DOHH2 (cell line): ENCODE measurements at regions not wholly inside any gene's neighbourhood (a gene's known extent, or its start where the extent isn't known, plus 50 kb on each side); places are given as distances from the start of the nearest gene placed in this dataset.

Experiments
- H3F3A ChIP-seq: fragments of 200-600 bp; sonication (generic), shearing (Covaris generic); 2 replicates; pipeline ENCODE4 v1.6.0; 2016; ENCODE audit warnings: antibody characterized with exemption, mild to moderate bottlenecking; ENCODE audit not compliant: control insufficient read depth, insufficient read depth
- H3K27ac ChIP-seq: fragments of 200-600 bp; sonication (generic); 2 replicates; pipeline ENCODE4 v1.5.1; 2014; ENCODE audit warnings: low read depth, mild to moderate bottlenecking, low read length, moderate library complexity
- H3K27me3 ChIP-seq: fragments of 200-600 bp; sonication (generic); 2 replicates; pipeline ENCODE4 v1.6.1; 2014; ENCODE audit warnings: mild to moderate bottlenecking, low read length, mixed read lengths; ENCODE audit not compliant: control insufficient read depth
- H3K36me3 ChIP-seq: fragments of 200-600 bp; sonication (generic); 2 replicates; pipeline ENCODE4 v1.6.1; 2014; ENCODE audit warnings: mild to moderate bottlenecking, low read length, moderate library complexity, mixed read lengths; ENCODE audit not compliant: control insufficient read depth
- H3K4me1 ChIP-seq: fragments of 200-600 bp; sonication (generic); 2 replicates; pipeline ENCODE4 v1.6.1; 2014; ENCODE audit warnings: mild to moderate bottlenecking, low read length, mixed read lengths; ENCODE audit not compliant: control insufficient read depth
- H3K4me2 ChIP-seq: fragments of 200-600 bp; sonication (generic); 2 replicates; pipeline ENCODE4 v1.6.0; 2014; ENCODE audit warnings: mild to moderate bottlenecking, low read length, moderate library complexity
- H3K4me3 ChIP-seq: fragments of 200-600 bp; sonication (generic); 2 replicates; pipeline ENCODE4 v1.5.1; 2014; ENCODE audit warnings: mild to moderate bottlenecking, low read length, mixed read lengths
- H3K79me2 ChIP-seq: fragments of 200-600 bp; sonication (generic); 2 replicates; pipeline ENCODE4 v1.6.1; 2014; ENCODE audit warnings: mild to moderate bottlenecking, low read length, mixed read lengths; ENCODE audit not compliant: control insufficient read depth
- H3K9me2 ChIP-seq: fragments of 200-600 bp; sonication (generic); replicated peaks from 2 replicates; pipeline ENCODE4 v1.6.1; 2014; ENCODE audit warnings: mild to moderate bottlenecking, low read length, mixed read lengths; ENCODE audit not compliant: control insufficient read depth
- H3K9me3 ChIP-seq: fragments of 200-600 bp; sonication (generic); 2 replicates; pipeline ENCODE4 v1.6.1; 2014; ENCODE audit warnings: antibody characterized with exemption, low read length, mixed read lengths; ENCODE audit not compliant: control insufficient read depth, insufficient read depth
- H4K20me1 ChIP-seq: fragments of 200-600 bp; sonication (generic); 2 replicates; pipeline ENCODE4 v1.6.0; 2014; ENCODE audit warnings: low read depth, mild to moderate bottlenecking, antibody characterized with exemption, low read length, moderate library complexity; ENCODE audit not compliant: control insufficient read depth, insufficient read depth
- CTCF ChIP-seq: fragments of 200-600 bp; sonication (generic); IDR thresholded peaks from one replicate; pipeline ENCODE4 v1.5.1; 2014; ENCODE audit warnings: antibody characterized with exemption, mild to moderate bottlenecking, low read depth, low read length; ENCODE audit not compliant: poor library complexity, severe bottlenecking
- EZH2phosphoT487 ChIP-seq: fragments of 200-600 bp; sonication (generic); IDR thresholded peaks from 2 replicates; pipeline ENCODE4 v1.6.1; 2017; ENCODE audit warnings: borderline replicate concordance, mild to moderate bottlenecking, antibody characterized with exemption, low read length, moderate library complexity, mixed read lengths

DNA sequence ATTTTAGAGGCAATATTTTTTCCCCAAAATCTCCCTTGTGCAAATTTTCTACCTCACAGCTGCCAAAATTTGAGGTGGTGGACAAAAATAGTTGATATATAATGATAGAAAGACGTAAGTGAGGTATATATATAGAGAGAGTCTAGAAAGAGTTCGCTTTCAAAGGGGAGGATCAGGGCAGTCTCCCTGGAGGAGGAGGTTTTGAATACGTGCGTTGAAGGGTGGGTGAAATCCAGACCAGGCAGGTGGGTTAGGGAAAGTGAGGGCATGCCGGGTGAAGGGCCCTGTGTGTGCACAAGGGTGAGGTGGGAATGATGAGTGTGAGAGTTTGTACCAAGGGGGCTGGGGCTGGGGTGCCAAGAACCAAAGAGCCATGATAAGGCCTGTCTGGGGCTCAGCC is 100.2 kb downstream of the CEBPB start:
- Histone ChIP-seq H3K9me3 (no peaks in the 10 kb centered on the region), H3K27ac (no peak overlapping the region), H3K4me2 (no peak overlapping the region), H3K4me1 (peaks cover 13% of the 10 kb centered on the region), H3K9me2 (no peaks in the 10 kb centered on the region), H3K27me3 (peaks cover 8% of the 10 kb centered on the region), H4K20me1 (no peaks in the 10 kb centered on the region), H3K79me2 (no peaks in the 10 kb centered on the region), H3F3A (peaks cover 6% of the 10 kb centered on the region), H3K36me3 (no peaks in the 10 kb centered on the region), H3K4me3 (no peak overlapping the region)
- TF ChIP-seq EZH2phosphoT487, result no peak

- Histone ChIP-seq H3K4me3 (no peak overlapping the region), H3K27me3 (peaks cover 8% of the 10 kb centered on the region), H3K27ac (no peak overlapping the region), H3F3A (no peaks in the 10 kb centered on the region), H3K9me2 (no peaks in the 10 kb centered on the region), H3K36me3 (no peaks in the 10 kb centered on the region), H3K4me2 (no peak overlapping the region), H3K4me1 (peaks cover 6% of the 10 kb centered on the region), H3K9me3 (no peaks in the 10 kb centered on the region), H3K79me2 (no peaks in the 10 kb centered on the region), H4K20me1 (no peaks in the 10 kb centered on the region)
- TF ChIP-seq EZH2phosphoT487, result no peak
- no peak for TF ChIP-seq CTCF
Observed at GRCh38 chr20:50291254-50292078, 100.8 kb downstream of the CEBPB start.

DNA sequence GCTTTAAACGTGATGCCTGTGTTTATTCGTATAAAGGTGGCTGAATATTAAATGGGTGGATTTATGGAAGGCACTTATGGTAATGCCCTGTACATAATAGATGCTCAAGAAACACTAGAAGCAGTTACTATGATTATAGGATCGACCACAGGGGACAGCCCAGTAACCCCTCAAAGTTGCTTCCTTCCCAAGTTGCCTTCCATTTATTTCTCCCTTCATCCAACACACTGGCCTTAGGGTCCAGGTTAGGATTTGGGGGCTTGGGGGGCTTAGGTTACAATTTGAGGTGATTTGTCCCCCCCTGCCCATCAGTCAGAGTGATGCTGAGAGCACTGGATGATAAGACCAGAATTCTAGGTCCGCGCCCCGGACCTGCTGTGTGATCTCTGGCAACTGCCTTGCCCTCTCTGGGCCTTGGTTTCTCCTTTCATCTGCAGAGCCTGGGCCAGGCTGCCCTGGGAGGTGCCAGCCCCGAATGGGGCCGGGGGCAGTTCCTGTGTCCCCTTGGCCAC is 101.5 kb downstream of the CEBPB start:
- no peak overlapping the region for H3K4me2 ChIP-seq
- H3K27ac ChIP-seq, result no peak overlapping the region
- H3K4me1 ChIP-seq, result peaks cover 4% of the 10 kb centered on the region
- H3K36me3 ChIP-seq, result no peaks in the 10 kb centered on the region
- no peaks in the 10 kb centered on the region for H3K9me3 ChIP-seq
- H3K4me3 ChIP-seq, result no peak overlapping the region
- H3F3A ChIP-seq, result no peaks in the 10 kb centered on the region
- H3K9me2 ChIP-seq, result no peaks in the 10 kb centered on the region
- no peaks in the 10 kb centered on the region for H3K79me2 ChIP-seq
- peaks cover 8% of the 10 kb centered on the region for H3K27me3 ChIP-seq
- TF ChIP-seq EZH2phosphoT487, result no peak
- TF ChIP-seq CTCF, result no peak
- no peaks in the 10 kb centered on the region for H4K20me1 ChIP-seq

GRCh38 chr20:50292591-50293283 is 102.1 kb downstream of the CEBPB start:
- Histone ChIP-seq H3K9me2 (no peaks in the 10 kb centered on the region), H3K4me3 (no peak overlapping the region), H3K9me3 (no peaks in the 10 kb centered on the region), H3F3A (no peaks in the 10 kb centered on the region), H3K4me1 (peaks cover 10% of the 10 kb centered on the region), H3K4me2 (no peak overlapping the region), H3K79me2 (no peaks in the 10 kb centered on the region), H3K36me3 (no peaks in the 10 kb centered on the region), H3K27ac (no peak overlapping the region), H3K27me3 (peaks cover 8% of the 10 kb centered on the region), H4K20me1 (no peaks in the 10 kb centered on the region)
- TF ChIP-seq CTCF (no peak), EZH2phosphoT487 (no peak)
